Fibroblast of lung (primary cell): ENCODE measurements at regions not wholly inside any gene's neighbourhood (a gene's known extent, or its start where the extent isn't known, plus 50 kb on each side); places are given as distances from the start of the nearest gene placed in this dataset.

Experiments
- DNase-seq, 2 donors: peaks; one replicate each; pipeline versions ENCODE4 v3.0.0 to v3.0.0-alpha.2; 2010; ENCODE audit warnings: low read depth in 2 of 2
- H2AFZ ChIP-seq: 2 replicates; pipeline ENCODE4 v1.5.1; 2012; ENCODE audit warnings: low read length, control low read depth, inconsistent platforms
- H3K27ac ChIP-seq: 2 replicates; pipeline ENCODE4 v1.5.1; 2011; ENCODE audit warnings: low read length, control low read depth; ENCODE audit not compliant: insufficient read depth
- H3K27me3 ChIP-seq: 2 replicates; pipeline ENCODE4 v1.5.1; 2011; ENCODE audit warnings: mild to moderate bottlenecking, low read length; ENCODE audit not compliant: control insufficient read depth, insufficient read depth
- H3K36me3 ChIP-seq: 2 replicates; pipeline ENCODE4 v1.5.1; 2011; ENCODE audit warnings: low read length; ENCODE audit not compliant: control insufficient read depth, insufficient read depth
- H3K4me1 ChIP-seq: 2 replicates; pipeline ENCODE4 v1.5.1; 2011; ENCODE audit warnings: low read length; ENCODE audit not compliant: control insufficient read depth, insufficient read depth; ENCODE audit errors: extremely low read depth
- H3K4me2 ChIP-seq: 2 replicates; pipeline ENCODE4 v1.5.1; 2011; ENCODE audit warnings: low read length, control low read depth; ENCODE audit not compliant: insufficient read depth; ENCODE audit errors: extremely low read depth
- H3K4me3 ChIP-seq, 4 experiments: fragments of 200-600 bp in 1 of 4; sonication (generic) in 1 of 4; replicated peaks in 1 of 4; 2 replicates each; pipeline ENCODE4 v1.5.1; 2011 to 2016; ENCODE audit warnings: low read length in 4 of 4, low read depth in 3 of 4, mild to moderate bottlenecking in 3 of 4, control low read depth in 2 of 4, inconsistent platforms in 1 of 4, mixed read lengths in 1 of 4; ENCODE audit not compliant: insufficient read depth in 1 of 4; ENCODE audit errors: control extremely low read depth in 1 of 4
- H3K79me2 ChIP-seq: 2 replicates; pipeline ENCODE4 v1.5.1; 2012; ENCODE audit warnings: mild to moderate bottlenecking, low read length, inconsistent platforms; ENCODE audit not compliant: control insufficient read depth, insufficient read depth
- H3K9ac ChIP-seq: 2 replicates; pipeline ENCODE4 v1.5.1; 2011; ENCODE audit warnings: mild to moderate bottlenecking, low read length, control low read depth; ENCODE audit not compliant: insufficient read depth
- H3K9me3 ChIP-seq: 2 replicates; pipeline ENCODE4 v1.5.1; 2012; ENCODE audit warnings: low read depth, low read length; ENCODE audit not compliant: control insufficient read depth, insufficient read depth
- H4K20me1 ChIP-seq: 2 replicates; pipeline ENCODE4 v1.5.1; 2011; ENCODE audit warnings: low read length; ENCODE audit not compliant: control insufficient read depth, insufficient read depth; ENCODE audit errors: extremely low read depth
- CTCF ChIP-seq, 2 donors: IDR thresholded peaks in 1 of 2; conservative IDR thresholded peaks in 1 of 2; 1 replicate in 1 of 2; 2 replicates in 1 of 2; pipeline ENCODE4 v1.5.1; 2011 to 2012; ENCODE audit warnings: low read length in 2 of 2, control low read depth in 1 of 2, inconsistent platforms in 1 of 2, low read depth in 1 of 2, mild to moderate bottlenecking in 1 of 2
- EZH2 ChIP-seq: IDR thresholded peaks from 2 replicates; pipeline ENCODE4 v1.5.1; 2012; ENCODE audit warnings: low read length, control low read depth, mild to moderate bottlenecking; ENCODE audit errors: missing control alignments

- no peaks in the 10 kb centered on the region for H3K4me1 ChIP-seq
- no peak overlapping the region for H3K4me2 ChIP-seq
- no peaks in the 10 kb centered on the region for H3K79me2 ChIP-seq
- H3K36me3 ChIP-seq = no peaks in the 10 kb centered on the region
- H3K27ac ChIP-seq = no peak overlapping the region
- no peak overlapping the region for H3K9ac ChIP-seq
- no peak for TF ChIP-seq EZH2
- DNase-seq = no peak
- H3K4me3 ChIP-seq = no peak overlapping the region
- no peaks in the 10 kb centered on the region for H4K20me1 ChIP-seq
- no peak overlapping the region for H2AFZ ChIP-seq
- peaks cover 14% of the 10 kb centered on the region for H3K27me3 ChIP-seq
- H3K9me3 ChIP-seq = no peaks in the 10 kb centered on the region
Measured at GRCh38 chr3:168844472-168844871, 748.7 kb upstream of the GOLIM4 start.

- Histone ChIP-seq H3K4me3 (no peak overlapping the region), H3K36me3 (no peaks in the 10 kb centered on the region), H3K27me3 (peaks cover 14% of the 10 kb centered on the region), H3K4me1 (no peaks in the 10 kb centered on the region), H4K20me1 (no peaks in the 10 kb centered on the region), H3K9ac (no peak overlapping the region), H3K4me2 (no peak overlapping the region), H3K27ac (no peak overlapping the region), H3K79me2 (no peaks in the 10 kb centered on the region), H2AFZ (no peak overlapping the region), H3K9me3 (no peaks in the 10 kb centered on the region)
- TF ChIP-seq EZH2 = no peak
- no peak for DNase-seq
Measured at GRCh38 chr3:168843481-168843880, 747.8 kb upstream of the GOLIM4 start.

GRCh38 chr3:168839653-168840052 is 743.9 kb upstream of the GOLIM4 start:
- no peaks in the 10 kb centered on the region for H3K27me3 ChIP-seq
- no peak for DNase-seq

More at GRCh38 chr3:168839653-168840052, 743.9 kb upstream of the GOLIM4 start:
- Histone ChIP-seq H3K36me3 (no peaks in the 10 kb centered on the region), H3K4me3 (no peak overlapping the region), H3K9me3 (no peaks in the 10 kb centered on the region), H3K79me2 (no peaks in the 10 kb centered on the region), H2AFZ (no peak overlapping the region), H4K20me1 (no peaks in the 10 kb centered on the region), H3K27ac (no peak overlapping the region), H3K4me2 (no peak overlapping the region), H3K9ac (no peak overlapping the region), H3K4me1 (no peaks in the 10 kb centered on the region)
- TF ChIP-seq EZH2 (no peak), CTCF (conservative IDR thresholded peaks at IDR 0.05 in 1 of 2, IDR thresholded peaks at IDR 0.05 in 1 of 2; ENCODE audit: low read depth in 1 of 2, low read length in 2 of 2) (no peak)
